Glutamatergic neuron (in vitro differentiated cells): ENCODE measurements at regions not wholly inside any gene's neighbourhood (a gene's known extent, or its start where the extent isn't known, plus 50 kb on each side); places are given as distances from the start of the nearest gene placed in this dataset.

Experiments used
- DNase-seq: peaks from one replicate; pipeline ENCODE4 v3.0.0; 2022
- H3K27ac Mint-ChIP-seq: one replicate; pipeline ENCODE4 v1.8.0; 2020; ENCODE audit warnings: mild to moderate bottlenecking, mixed read lengths, inconsistent platforms; ENCODE audit not compliant: unreplicated experiment
- H3K27me3 Mint-ChIP-seq: one replicate; pipeline ENCODE4 v1.8.0; 2020; ENCODE audit warnings: mild to moderate bottlenecking, moderate library complexity, mixed read lengths, inconsistent platforms; ENCODE audit not compliant: unreplicated experiment
- H3K36me3 Mint-ChIP-seq: one replicate; pipeline ENCODE4 v1.8.0; 2020; ENCODE audit warnings: mild to moderate bottlenecking, mixed read lengths, inconsistent platforms; ENCODE audit not compliant: unreplicated experiment
- H3K4me1 Mint-ChIP-seq: one replicate; pipeline ENCODE4 v1.8.0; 2020; ENCODE audit warnings: mild to moderate bottlenecking, low read depth, mixed read lengths, inconsistent platforms; ENCODE audit not compliant: unreplicated experiment
- H3K4me3 Mint-ChIP-seq: one replicate; pipeline ENCODE4 v1.8.0; 2020; ENCODE audit warnings: mild to moderate bottlenecking, mixed read lengths, inconsistent platforms; ENCODE audit not compliant: unreplicated experiment
- H3K9me3 Mint-ChIP-seq: one replicate; pipeline ENCODE4 v1.8.0; 2020; ENCODE audit warnings: mild to moderate bottlenecking, moderate library complexity, mixed read lengths, inconsistent platforms; ENCODE audit not compliant: unreplicated experiment
- CTCF ChIP-seq: fragments of 200-600 bp; sonication (generic); IDR thresholded peaks from one replicate; pipeline ENCODE4 v1.5.0; 2021; ENCODE audit not compliant: partially characterized antibody, unreplicated experiment

DNA sequence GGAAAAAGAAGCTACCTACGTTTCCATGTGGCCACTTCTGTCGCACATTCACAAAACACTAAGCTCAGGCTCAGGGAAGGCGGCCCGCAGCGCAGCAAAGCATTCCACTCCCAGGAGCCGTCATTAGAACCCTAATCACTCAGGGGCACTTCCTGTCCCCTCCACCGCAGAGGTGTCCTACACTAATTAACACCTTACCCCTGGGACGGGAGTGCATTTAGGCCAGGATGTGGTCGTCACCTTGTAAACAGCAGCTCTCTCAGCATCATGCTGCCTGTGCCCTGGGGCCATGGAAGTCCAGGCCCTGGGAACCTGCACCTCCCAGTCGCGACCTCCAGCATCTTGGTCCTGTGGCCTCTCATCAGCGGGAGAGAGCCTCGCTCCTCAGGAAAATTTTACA is 359.8 kb upstream of the SALL3 start:
- Mint-ChIP-seq H3K27ac (no peak overlapping the region), H3K27me3 (peaks cover 2% of the 10 kb centered on the region), H3K36me3 (peaks cover 15% of the 10 kb centered on the region), H3K4me3 (no peak overlapping the region), H3K9me3 (peaks cover 6% of the 10 kb centered on the region), H3K4me1 (no peaks in the 10 kb centered on the region)
- DNase-seq, result no peak
- no peak for TF ChIP-seq CTCF

GRCh38 chr18:78620326-78620725 is 359.3 kb upstream of the SALL3 start:
- peaks cover 15% of the 10 kb centered on the region for H3K36me3 Mint-ChIP-seq
- H3K27ac Mint-ChIP-seq, result no peak overlapping the region

GRCh38 chr18:78621141-78621755 is 358.4 kb upstream of the SALL3 start:
- H3K36me3 Mint-ChIP-seq, result peaks cover 15% of the 10 kb centered on the region
- no peak for TF ChIP-seq CTCF
- H3K9me3 Mint-ChIP-seq, result peaks cover 4% of the 10 kb centered on the region
- H3K27ac Mint-ChIP-seq, result no peak overlapping the region
- H3K27me3 Mint-ChIP-seq, result peaks cover 2% of the 10 kb centered on the region
- no peak overlapping the region for H3K4me3 Mint-ChIP-seq
- H3K4me1 Mint-ChIP-seq, result no peaks in the 10 kb centered on the region
- DNase-seq, result no peak

More at GRCh38 chr18:78620326-78620725, 359.3 kb upstream of the SALL3 start:
- Mint-ChIP-seq H3K27me3 (peaks cover 2% of the 10 kb centered on the region), H3K4me3 (no peak overlapping the region), H3K4me1 (no peaks in the 10 kb centered on the region), H3K9me3 (peaks cover 4% of the 10 kb centered on the region)
- DNase-seq, result no peak
- no peak for TF ChIP-seq CTCF

- no peak for TF ChIP-seq CTCF
- H3K36me3 Mint-ChIP-seq, result peaks cover 9% of the 10 kb centered on the region
- H3K9me3 Mint-ChIP-seq, result peaks cover 4% of the 10 kb centered on the region
Observed at GRCh38 chr18:78622251-78622906, 357.2 kb upstream of the SALL3 start.

DNA sequence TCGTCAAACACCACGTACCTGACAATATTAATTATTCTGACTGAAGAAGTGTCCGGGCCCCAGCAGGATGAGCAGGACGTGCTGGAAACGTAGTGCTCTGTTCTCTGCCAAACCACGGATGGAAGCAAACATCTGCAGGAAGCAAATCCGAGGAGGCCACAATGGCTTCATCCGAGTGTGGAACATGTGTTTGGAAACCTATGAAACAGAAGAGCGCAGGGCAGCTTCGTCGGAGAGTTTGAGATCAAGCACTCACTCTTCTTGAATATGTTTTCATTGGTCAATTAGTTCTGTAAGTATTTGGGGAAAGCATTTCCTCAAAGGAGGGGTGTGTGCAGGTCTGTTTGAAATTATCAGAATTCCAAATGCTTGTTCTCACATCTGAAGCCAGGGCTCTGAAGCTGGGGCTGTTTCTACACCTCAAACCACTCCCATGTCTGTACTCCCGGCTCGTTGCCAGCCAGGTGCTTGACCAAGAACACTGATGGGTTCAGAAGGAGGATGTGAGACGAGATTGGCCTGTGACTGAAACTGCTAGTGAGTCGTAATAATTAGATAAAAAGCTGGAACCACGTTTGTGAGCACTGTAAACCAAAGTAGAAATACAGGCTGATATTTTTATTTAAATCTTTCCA is 356.6 kb upstream of the SALL3 start:
- no peak for TF ChIP-seq CTCF
- Mint-ChIP-seq H3K27me3 (peaks cover 2% of the 10 kb centered on the region), H3K9me3 (peaks cover 2% of the 10 kb centered on the region), H3K4me1 (no peaks in the 10 kb centered on the region), H3K4me3 (no peak overlapping the region), H3K36me3 (peaks cover 5% of the 10 kb centered on the region), H3K27ac (no peak overlapping the region)
- no peak for DNase-seq

More at GRCh38 chr18:78622251-78622906, 357.2 kb upstream of the SALL3 start:
- no peak for DNase-seq
- no peak overlapping the region for H3K27ac Mint-ChIP-seq
- no peaks in the 10 kb centered on the region for H3K4me1 Mint-ChIP-seq
- peaks cover 2% of the 10 kb centered on the region for H3K27me3 Mint-ChIP-seq
- no peak overlapping the region for H3K4me3 Mint-ChIP-seq
